Activated T-helper 2 cell treated with anti-CD3 and anti-CD28 coated beads, Interferon-gamma antibody, Interleukin-2, Interleukin-4, amounts not matched to agents 10 μg/mL and 5 μg/mL and 100 μg/mL, durations not matched to agents 14 hours and 24 hours and 36 hours (primary cell): ENCODE measurements at regions not wholly inside any gene's neighbourhood (a gene's known extent, or its start where the extent isn't known, plus 50 kb on each side); places are given as distances from the start of the nearest gene placed in this dataset.
"Not testable (repeated sequence)": the region's sequence is repeated elsewhere in the genome, so short reads cannot be mapped to it uniquely, and the experiment has no call there.

Experiments
- DNase-seq: peaks from one replicate; pipeline ENCODE4 v3.0.0; 2021; ENCODE audit warnings: low spot score
- H3K27ac Mint-ChIP-seq: one replicate; pipeline ENCODE4 v1.8.0; 2021; ENCODE audit warnings: mixed read lengths
- H3K27me3 Mint-ChIP-seq: one replicate; pipeline ENCODE4 v1.8.0; 2021; ENCODE audit warnings: low read depth, mixed read lengths
- H3K36me3 Mint-ChIP-seq: one replicate; pipeline ENCODE4 v1.8.0; 2021; ENCODE audit warnings: low read depth, mixed read lengths
- H3K4me1 Mint-ChIP-seq: one replicate; pipeline ENCODE4 v1.8.0; 2021; ENCODE audit warnings: low read depth, mixed read lengths
- H3K4me3 Mint-ChIP-seq: one replicate; pipeline ENCODE4 v1.8.0; 2021; ENCODE audit warnings: low read depth, mild to moderate bottlenecking, moderate library complexity, mixed read lengths
- H3K9me3 Mint-ChIP-seq: one replicate; pipeline ENCODE4 v1.8.0; 2021; ENCODE audit warnings: mixed read lengths
- intact Hi-C: fragments of 100-400 bp; cut with micrococcal nuclease; formaldehyde crosslinking; loops from one replicate; pipeline ENCODE4 v1.15.1; 2023

DNA sequence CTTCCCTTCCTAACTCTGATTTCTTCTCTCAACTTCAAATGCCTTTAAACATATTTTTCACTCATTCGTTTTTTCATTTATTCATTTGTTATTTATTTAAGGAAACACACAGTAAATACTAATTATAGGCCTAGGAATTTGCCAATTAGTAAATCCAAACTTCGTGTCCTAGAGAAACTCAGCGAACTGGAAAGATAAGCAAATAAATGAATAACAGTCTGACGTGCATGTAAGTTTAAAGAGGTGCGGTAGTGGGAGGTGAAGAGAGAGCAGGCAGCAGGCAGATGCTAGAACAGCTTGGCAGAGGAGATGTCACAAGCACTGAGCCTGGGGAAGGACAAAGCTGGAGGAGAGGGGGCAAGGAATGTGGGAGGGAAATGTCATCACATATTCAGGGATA lies 228.2 kb downstream of the DPY19L2 start:
- intact Hi-C loops, result no loop called here
- Mint-ChIP-seq H3K4me1 (no peaks in the 10 kb centered on the region), H3K27ac (no peak overlapping the region)

GRCh38 chr12:63434384-63434783 lies 233.9 kb downstream of the DPY19L2 start:
- H3K36me3 Mint-ChIP-seq, H3K9me3 Mint-ChIP-seq, H3K4me1 Mint-ChIP-seq, DNase-seq, intact Hi-C loops, H3K27me3 Mint-ChIP-seq, H3K27ac Mint-ChIP-seq, H3K4me3 Mint-ChIP-seq: not testable (repeated sequence)

More for the DNA sequence above, 228.2 kb downstream of the DPY19L2 start:
- H3K27me3 Mint-ChIP-seq, result no peaks in the 10 kb centered on the region
- H3K9me3 Mint-ChIP-seq, result no peaks in the 10 kb centered on the region
- no peak for DNase-seq
- no peaks in the 10 kb centered on the region for H3K36me3 Mint-ChIP-seq
- H3K4me3 Mint-ChIP-seq, result no peak overlapping the region

- DNase-seq, intact Hi-C loops, H3K9me3 Mint-ChIP-seq, H3K4me3 Mint-ChIP-seq, H3K36me3 Mint-ChIP-seq, H3K4me1 Mint-ChIP-seq, H3K27me3 Mint-ChIP-seq, H3K27ac Mint-ChIP-seq: not testable (repeated sequence)
Measured at GRCh38 chr12:63427969-63428368, 240.3 kb downstream of the DPY19L2 start.

DNA sequence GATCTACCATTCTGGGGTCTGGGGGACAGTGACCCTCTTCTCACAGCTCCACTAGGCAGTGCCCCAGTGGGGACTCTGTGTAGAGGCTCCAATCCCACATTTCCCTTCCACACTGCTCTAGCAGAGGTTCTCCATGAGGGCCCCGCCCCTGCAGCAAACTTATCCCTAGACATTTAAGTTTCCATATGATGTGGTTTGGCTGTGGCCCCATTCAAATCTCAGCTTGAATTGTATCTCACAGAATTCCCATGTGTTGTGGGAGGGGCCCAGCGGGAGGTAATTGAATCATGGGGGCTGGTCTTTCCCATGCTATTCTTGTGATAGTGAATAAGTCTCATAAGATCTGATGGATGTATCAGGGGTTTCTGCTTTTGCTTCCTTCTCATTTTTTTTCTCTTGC lies 241.3 kb downstream of the DPY19L2 start:
- H3K27ac Mint-ChIP-seq, H3K36me3 Mint-ChIP-seq, DNase-seq, H3K27me3 Mint-ChIP-seq, H3K4me3 Mint-ChIP-seq, H3K4me1 Mint-ChIP-seq, H3K9me3 Mint-ChIP-seq, intact Hi-C loops: not testable (repeated sequence)

GRCh38 chr12:63424671-63425070 lies 243.6 kb downstream of the DPY19L2 start:
- no peak for DNase-seq
- Mint-ChIP-seq H3K27me3 (no peaks in the 10 kb centered on the region), H3K36me3 (no peaks in the 10 kb centered on the region), H3K4me3 (no peak overlapping the region), H3K27ac (no peak overlapping the region), H3K9me3 (no peaks in the 10 kb centered on the region), H3K4me1 (no peaks in the 10 kb centered on the region)
- intact Hi-C loops, result loop anchor here (5.0 kb wide), 2 partner anchors 378 to 833 kb away; no protein-coding TSS in a partner anchor

- Mint-ChIP-seq H3K27me3 (no peaks in the 10 kb centered on the region), H3K36me3 (no peaks in the 10 kb centered on the region), H3K9me3 (no peaks in the 10 kb centered on the region), H3K27ac (no peak overlapping the region), H3K4me3 (no peak overlapping the region), H3K4me1 (no peaks in the 10 kb centered on the region)
- intact Hi-C loops, result loop anchor here (5.0 kb wide), 2 partner anchors 378 to 833 kb away; no protein-coding TSS in a partner anchor
- DNase-seq, result no peak
Measured at GRCh38 chr12:63423839-63424238, 244.5 kb downstream of the DPY19L2 start.

DNA sequence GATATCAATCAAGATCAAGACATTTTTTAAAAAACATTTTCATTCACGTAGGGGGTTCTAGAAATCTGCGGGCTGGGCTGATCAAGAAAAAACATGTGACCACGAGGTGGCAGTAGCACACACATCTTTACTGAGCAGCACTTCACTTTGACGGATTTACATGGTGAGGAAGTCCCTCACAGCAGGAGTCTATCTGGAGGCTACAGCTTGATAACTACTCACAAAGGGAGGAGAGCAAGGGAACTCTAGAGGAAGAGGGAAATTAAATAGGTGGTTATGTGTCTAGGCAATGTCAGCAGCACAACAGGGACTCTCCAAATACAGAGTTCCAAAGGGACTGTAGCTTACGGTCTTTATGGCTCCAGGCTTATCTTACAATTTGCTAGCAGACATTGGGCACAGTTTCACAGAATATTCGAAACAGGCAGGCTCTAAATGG lies 248.1 kb downstream of the DPY19L2 start:
- intact Hi-C loops, result loop anchor here (5.0 kb wide), 2 partner anchors 382 to 837 kb away; no protein-coding TSS in a partner anchor
- H3K4me1 Mint-ChIP-seq, result no peaks in the 10 kb centered on the region
- peak; percentile 13 for DNase-seq
- H3K27me3 Mint-ChIP-seq, result no peaks in the 10 kb centered on the region
- H3K36me3 Mint-ChIP-seq, result no peaks in the 10 kb centered on the region
- H3K4me3 Mint-ChIP-seq, result no peak overlapping the region
- no peak overlapping the region for H3K27ac Mint-ChIP-seq
- H3K9me3 Mint-ChIP-seq, result no peaks in the 10 kb centered on the region

GRCh38 chr12:63419154-63419553 lies 249.1 kb downstream of the DPY19L2 start:
- H3K36me3 Mint-ChIP-seq, result no peaks in the 10 kb centered on the region
- no peak for DNase-seq
- no peak overlapping the region for H3K4me3 Mint-ChIP-seq
- no peak overlapping the region for H3K27ac Mint-ChIP-seq
- H3K4me1 Mint-ChIP-seq, result no peaks in the 10 kb centered on the region
- no peaks in the 10 kb centered on the region for H3K27me3 Mint-ChIP-seq
- intact Hi-C loops, result no loop called here
- peaks cover 4% of the 10 kb centered on the region for H3K9me3 Mint-ChIP-seq

DNA sequence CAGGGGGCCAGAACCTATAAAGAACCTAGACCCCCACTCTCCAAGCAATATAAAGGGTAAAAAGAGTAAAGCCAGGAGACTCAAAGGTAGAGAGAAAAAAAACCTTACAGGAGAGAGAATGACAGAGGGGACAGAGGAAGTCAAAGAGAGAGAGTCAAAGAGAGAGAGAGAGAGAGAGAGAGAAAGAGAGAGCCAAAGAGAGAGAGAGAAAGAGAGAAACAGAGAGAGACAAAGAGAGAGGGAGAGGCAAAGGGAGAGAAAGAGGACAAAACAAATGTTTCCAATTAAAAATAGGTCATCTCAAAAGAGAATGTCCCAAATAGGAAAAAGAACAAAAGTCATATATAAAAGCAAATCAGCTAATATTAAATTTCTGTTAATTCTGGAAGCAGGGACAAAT lies 251.5 kb downstream of the DPY19L2 start:
- no peak for DNase-seq
- Mint-ChIP-seq H3K4me1 (no peaks in the 10 kb centered on the region), H3K9me3 (peaks cover 4% of the 10 kb centered on the region), H3K36me3 (no peaks in the 10 kb centered on the region), H3K27ac (no peak overlapping the region), H3K27me3 (no peaks in the 10 kb centered on the region), H3K4me3 (no peak overlapping the region)
- intact Hi-C loops, result no loop called here

GRCh38 chr12:63415357-63415756 lies 252.9 kb downstream of the DPY19L2 start:
- intact Hi-C loops, result no loop called here
- Mint-ChIP-seq H3K36me3 (no peaks in the 10 kb centered on the region), H3K4me1 (no peaks in the 10 kb centered on the region), H3K27me3 (no peaks in the 10 kb centered on the region), H3K9me3 (peaks cover 4% of the 10 kb centered on the region), H3K4me3 (no peak overlapping the region), H3K27ac (no peak overlapping the region)
- DNase-seq, result no peak

- Mint-ChIP-seq H3K27ac (no peak overlapping the region), H3K4me1 (peaks cover 2% of the 10 kb centered on the region), H3K27me3 (no peaks in the 10 kb centered on the region), H3K4me3 (no peak overlapping the region), H3K36me3 (no peaks in the 10 kb centered on the region), H3K9me3 (peaks cover 4% of the 10 kb centered on the region)
- DNase-seq, result no peak
- intact Hi-C loops, result no loop called here
Measured at GRCh38 chr12:63410197-63410596, 258.1 kb downstream of the DPY19L2 start.

- Mint-ChIP-seq H3K36me3 (no peaks in the 10 kb centered on the region), H3K9me3 (no peaks in the 10 kb centered on the region), H3K4me1 (peaks cover 2% of the 10 kb centered on the region), H3K27ac (no peak overlapping the region), H3K27me3 (no peaks in the 10 kb centered on the region), H3K4me3 (no peak overlapping the region)
- no peak for DNase-seq
- intact Hi-C loops, result no loop called here
Measured at GRCh38 chr12:63406781-63407180, 255.8 kb upstream of the AVPR1A start.

DNA sequence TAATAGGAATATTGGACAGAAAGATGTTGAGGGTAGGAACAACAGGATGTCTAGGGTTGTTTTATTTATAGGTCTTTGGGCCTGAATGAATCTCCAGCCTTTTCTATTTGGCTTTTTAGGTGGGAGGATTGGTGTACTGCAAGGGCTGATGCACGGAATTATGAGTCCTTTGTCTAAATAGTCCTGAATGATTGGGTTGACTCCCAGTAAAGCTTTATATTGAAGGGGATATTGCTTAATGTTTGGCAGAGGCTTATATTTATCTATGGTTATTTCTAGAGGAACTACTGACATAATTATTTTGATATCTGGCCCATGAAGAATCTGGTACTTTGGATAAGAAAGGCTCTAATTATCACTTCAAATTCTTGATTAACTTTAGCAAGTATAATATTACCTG lies 253.6 kb upstream of the AVPR1A start:
- intact Hi-C loops, result no loop called here
- Mint-ChIP-seq H3K9me3 (no peaks in the 10 kb centered on the region), H3K27me3 (no peaks in the 10 kb centered on the region), H3K4me3 (no peak overlapping the region), H3K27ac (no peak overlapping the region), H3K4me1 (no peaks in the 10 kb centered on the region), H3K36me3 (no peaks in the 10 kb centered on the region)
- no peak for DNase-seq

DNA sequence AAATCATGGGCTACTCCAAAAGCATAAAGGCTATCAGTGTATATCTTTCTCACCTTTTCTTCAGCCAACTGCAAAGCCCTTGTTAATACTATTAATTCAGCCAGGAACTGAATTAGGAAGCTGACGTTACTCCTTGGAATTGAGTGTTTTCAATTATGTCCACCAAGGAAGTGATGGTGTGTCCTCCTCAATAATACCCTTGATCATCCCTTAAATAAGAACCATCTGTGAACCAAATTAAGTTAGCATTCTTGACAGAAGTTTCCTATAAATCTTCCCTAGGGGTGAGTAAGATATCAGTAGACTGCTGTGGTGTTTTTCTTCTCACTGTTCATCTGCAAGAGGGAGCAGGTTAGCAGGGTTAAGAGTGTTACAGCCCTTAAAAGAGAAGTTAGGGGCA lies 252.3 kb upstream of the AVPR1A start:
- H3K27me3 Mint-ChIP-seq, result no peaks in the 10 kb centered on the region
- intact Hi-C loops, result no loop called here
- H3K27ac Mint-ChIP-seq, result no peak overlapping the region
- H3K4me3 Mint-ChIP-seq, result no peak overlapping the region
- H3K4me1 Mint-ChIP-seq, result no peaks in the 10 kb centered on the region
- H3K36me3 Mint-ChIP-seq, result no peaks in the 10 kb centered on the region
- DNase-seq, result no peak
- H3K9me3 Mint-ChIP-seq, result no peaks in the 10 kb centered on the region
